ENCODE measurements at regions not wholly inside any gene's neighbourhood (a gene's known extent, or its start where the extent isn't known, plus 50 kb on each side); places are given as distances from the start of the nearest gene placed in this dataset.

GRCh38 chr17:62187681-62188080 lies 122.6 kb upstream of the MED13 start:
- no peak overlapping the region for H3K27ac Mint-ChIP-seq
- Histone ChIP-seq H3K9me2 (ENCODE audit: insufficient read depth) (no peaks in the 10 kb centered on the region), H3K36me3 (ENCODE audit: insufficient read depth) (no peaks in the 10 kb centered on the region), H2AFZ (no peak overlapping the region), H3K27ac (ENCODE audit: low read depth) (no peak overlapping the region), H3K79me2 (replicated peaks; ENCODE audit: insufficient read depth) (no peaks in the 10 kb centered on the region), H3F3A (replicated peaks; ENCODE audit: low read depth) (no peaks in the 10 kb centered on the region), H3K4me3 (no peak overlapping the region), H3K27me3 (ENCODE audit: insufficient read depth) (no peaks in the 10 kb centered on the region), H3K4me1 (ENCODE audit: insufficient read depth) (no peaks in the 10 kb centered on the region), H3K4me2 (no peak overlapping the region), H4K20me1 (replicated peaks; ENCODE audit: insufficient read depth) (no peaks in the 10 kb centered on the region)
- H3K36me3 Mint-ChIP-seq (ENCODE audit: low read depth) = no peaks in the 10 kb centered on the region
- peaks cover 6% of the 10 kb centered on the region for H3K27me3 Mint-ChIP-seq (ENCODE audit: insufficient read depth, low read depth, poor library complexity)
- TF ChIP-seq ZNF114 (CRISPR knock-in tag; IDR thresholded peaks at IDR 0.05) = no peak
- TF ChIP-seq ZNF331 (CRISPR knock-in tag; IDR thresholded peaks at IDR 0.05; ENCODE audit: low read depth) = no peak
- no peak for TF ChIP-seq EZH2phosphoT487 (IDR thresholded peaks at IDR 0.05; ENCODE audit: unreplicated experiment)
- no peak for TF ChIP-seq ZNF462 (CRISPR knock-in tag; IDR thresholded peaks at IDR 0.05)
- no peak for TF ChIP-seq JUNB (IDR thresholded peaks at IDR 0.05; ENCODE audit: unreplicated experiment)
- TF ChIP-seq ETS1 (IDR thresholded peaks at IDR 0.05) = no peak
- no peak for TF ChIP-seq NANOG (IDR thresholded peaks at IDR 0.05; ENCODE audit: borderline replicate concordance)
- no peak for TF ChIP-seq REST (IDR thresholded peaks at IDR 0.05; ENCODE audit: unreplicated experiment)
- no peak for TF ChIP-seq EZH2 (IDR thresholded peaks at IDR 0.05; ENCODE audit: low read depth, unreplicated experiment)
- no peak for TF ChIP-seq POLR2AphosphoS5 (IDR thresholded peaks at IDR 0.05; ENCODE audit: low read depth)
- TF ChIP-seq STAT1 (IDR thresholded peaks at IDR 0.05; ENCODE audit: unreplicated experiment) = no peak
- no peak for TF ChIP-seq CTCF (conservative IDR thresholded peaks at IDR 0.05; ENCODE audit: low read depth in 2 of 2)
- no peak for TF ChIP-seq CREB1 (CRISPR knock-in tag; IDR thresholded peaks at IDR 0.05; ENCODE audit: low read depth)
- H3K9me3 Mint-ChIP-seq = no peaks in the 10 kb centered on the region
- H3K4me3 Mint-ChIP-seq = no peak overlapping the region
- DNase-seq (ENCODE audit: low spot score) = no peak
- H3K4me1 Mint-ChIP-seq = peaks cover 8% of the 10 kb centered on the region; the same call in 1 of the 3 replicates
- ATAC-seq = no peak
